GM18511 (cell line): ENCODE measurements at regions not wholly inside any gene's neighbourhood (a gene's known extent, or its start where the extent isn't known, plus 50 kb on each side); places are given as distances from the start of the nearest gene placed in this dataset.
"Not testable (repeated sequence)": the region's sequence is repeated elsewhere in the genome, so short reads cannot be mapped to it uniquely, and the experiment has no call there.

Experiments
- ATAC-seq: cut with Tn5 transposase; IDR thresholded peaks from one replicate; pipeline ENCODE4 v1.9.1; 2021; ENCODE audit warnings: mild to moderate bottlenecking, moderate library complexity; ENCODE audit not compliant: unreplicated experiment

GRCh38 chr3:17812328-17812727 lies 69.9 kb upstream of the TBC1D5 start:
- ATAC-seq: not testable (repeated sequence)

- no peak for ATAC-seq
These were observed 69.2 kb upstream of the TBC1D5 start for GRCh38 chr3:17811646-17812045.

- no peak for ATAC-seq
These were observed 68.3 kb upstream of the TBC1D5 start for GRCh38 chr3:17810759-17811158.

- no peak for ATAC-seq
These were observed 66.6 kb upstream of the TBC1D5 start for GRCh38 chr3:17808994-17809393.

- no peak for ATAC-seq
These were observed 64.4 kb upstream of the TBC1D5 start for GRCh38 chr3:17806876-17807275.

- ATAC-seq: no peak
These were observed 63.8 kb upstream of the TBC1D5 start for GRCh38 chr3:17806201-17806600.

- ATAC-seq: no peak
These were observed 63.1 kb upstream of the TBC1D5 start for GRCh38 chr3:17805461-17805940.

- peak; percentile 80 for ATAC-seq
These were observed 60.5 kb upstream of the TBC1D5 start for GRCh38 chr3:17802950-17803349.

GRCh38 chr3:17801131-17801530 lies 58.7 kb upstream of the TBC1D5 start:
- no peak for ATAC-seq

GRCh38 chr3:17800232-17800631 lies 57.8 kb upstream of the TBC1D5 start:
- no peak for ATAC-seq

GRCh38 chr3:17799312-17799711 lies 56.9 kb upstream of the TBC1D5 start:
- ATAC-seq: no peak

GRCh38 chr3:17798000-17798399 lies 55.6 kb upstream of the TBC1D5 start:
- ATAC-seq: no peak

GRCh38 chr3:17795711-17796110 lies 53.3 kb upstream of the TBC1D5 start:
- ATAC-seq: no peak

GRCh38 chr3:17795280-17795679 lies 52.8 kb upstream of the TBC1D5 start:
- ATAC-seq: no peak

GRCh38 chr3:17793542-17794195 lies 51.2 kb upstream of the TBC1D5 start:
- no peak for ATAC-seq
